GM21786 (cell line): ENCODE measurements at regions not wholly inside any gene's neighbourhood (a gene's known extent, or its start where the extent isn't known, plus 50 kb on each side); places are given as distances from the start of the nearest gene placed in this dataset.

Experiments
- ATAC-seq: cut with Tn5 transposase; IDR thresholded peaks from one replicate; pipeline ENCODE4 v1.9.1; 2021; ENCODE audit not compliant: unreplicated experiment

GRCh38 chr3:195004512-195005250, 266.3 kb downstream of the XXYLT1 start:
- ATAC-seq: no peak

GRCh38 chr3:195005251-195005620, 265.7 kb downstream of the XXYLT1 start:
- ATAC-seq: no peak

- ATAC-seq: no peak
These were observed 265.0 kb downstream of the XXYLT1 start for GRCh38 chr3:195005759-195006510.

- ATAC-seq: no peak
These were observed 263.8 kb downstream of the XXYLT1 start for GRCh38 chr3:195007151-195007550.

- no peak for ATAC-seq
These were observed 263.2 kb downstream of the XXYLT1 start for GRCh38 chr3:195007766-195008165.

- no peak for ATAC-seq
These were observed 262.1 kb downstream of the XXYLT1 start for GRCh38 chr3:195008816-195009215.

- no peak for ATAC-seq
These were observed 261.3 kb downstream of the XXYLT1 start for GRCh38 chr3:195009616-195010015.

GRCh38 chr3:195010551-195011100, 260.3 kb downstream of the XXYLT1 start:
- ATAC-seq: no peak

GRCh38 chr3:195011231-195011834, 259.6 kb downstream of the XXYLT1 start:
- no peak for ATAC-seq

- no peak for ATAC-seq
These were observed 258.9 kb downstream of the XXYLT1 start for GRCh38 chr3:195012100-195012499.

- ATAC-seq: no peak
These were observed 258.4 kb downstream of the XXYLT1 start for GRCh38 chr3:195012571-195012970.

GRCh38 chr3:195013411-195014361, 257.3 kb downstream of the XXYLT1 start:
- no peak for ATAC-seq

- ATAC-seq: no peak
These were observed 255.9 kb downstream of the XXYLT1 start for GRCh38 chr3:195015021-195015420.

GRCh38 chr3:195017151-195017550, 253.8 kb downstream of the XXYLT1 start:
- no peak for ATAC-seq
